ENCODE measurements at regions not wholly inside any gene's neighbourhood (a gene's known extent, or its start where the extent isn't known, plus 50 kb on each side); places are given as distances from the start of the nearest gene placed in this dataset.

GRCh38 chr20:62550087-62550632 lies 74.4 kb upstream of the GATA5 start:
- TF ChIP-seq CTCF (IDR thresholded peaks at IDR 0.05; ENCODE audit: low read depth, low read length, poor library complexity, severe bottlenecking) (no peak), EZH2phosphoT487 (IDR thresholded peaks at IDR 0.05; ENCODE audit: borderline replicate concordance, low read length) (no peak)
